Suppressor macrophage treated with lipopolysaccharide for 1 hour (primary cell): ENCODE measurements at regions not wholly inside any gene's neighbourhood (a gene's known extent, or its start where the extent isn't known, plus 50 kb on each side); places are given as distances from the start of the nearest gene placed in this dataset.
A peak's percentile ranks its signal among the peaks of the same experiment; 100 is the strongest.
"Not testable (repeated sequence)": the region's sequence is repeated elsewhere in the genome, so short reads cannot be mapped to it uniquely, and the experiment has no call there.

Source experiments
- DNase-seq, 3 donors: peaks; one replicate each; pipeline ENCODE4 v3.0.0-alpha.2; 2020 to 2022

GRCh38 chr20:52425253-52425652 lies 233.7 kb upstream of the ZFP64 start:
- DNase-seq, result no peak

- not testable (repeated sequence) for DNase-seq
These were observed 232.9 kb upstream of the ZFP64 start for GRCh38 chr20:52424357-52424942.

- not testable (repeated sequence) for DNase-seq
These were observed 232.1 kb upstream of the ZFP64 start for GRCh38 chr20:52423536-52424140.

GRCh38 chr20:52422574-52423336 lies 231.2 kb upstream of the ZFP64 start:
- DNase-seq, result no peak

- no peak for DNase-seq
These were observed 229.2 kb upstream of the ZFP64 start for GRCh38 chr20:52420805-52421204.

- no peak for DNase-seq
These were observed 227.6 kb upstream of the ZFP64 start for GRCh38 chr20:52419205-52419604.

- no peak for DNase-seq
These were observed 225.4 kb upstream of the ZFP64 start for GRCh38 chr20:52416953-52417352.

GRCh38 chr20:52411611-52412010 lies 220.0 kb upstream of the ZFP64 start:
- DNase-seq, result no peak

GRCh38 chr20:52410731-52411234 lies 219.2 kb upstream of the ZFP64 start:
- DNase-seq, result peak in 1 of 3 donors; percentile 33

- DNase-seq, result no peak
These were observed 218.6 kb upstream of the ZFP64 start for GRCh38 chr20:52410182-52410647.

- peak in 2 of 3 donors; percentile 52 to 58 for DNase-seq
These were observed 214.4 kb upstream of the ZFP64 start for GRCh38 chr20:52405986-52406385.

GRCh38 chr20:52405417-52405816 lies 213.8 kb upstream of the ZFP64 start:
- peak; percentile 35 to 61 (median 51) for DNase-seq

- DNase-seq, result no peak
These were observed 213.1 kb upstream of the ZFP64 start for GRCh38 chr20:52404671-52405070.

GRCh38 chr20:52402950-52403349 lies 211.4 kb upstream of the ZFP64 start:
- DNase-seq, result no peak

GRCh38 chr20:52402514-52402913 lies 210.9 kb upstream of the ZFP64 start:
- DNase-seq, result no peak

GRCh38 chr20:52401431-52401830 lies 209.9 kb upstream of the ZFP64 start:
- no peak for DNase-seq

GRCh38 chr20:52399352-52399751 lies 207.8 kb upstream of the ZFP64 start:
- DNase-seq, result no peak

- no peak for DNase-seq
These were observed 198.0 kb upstream of the ZFP64 start for GRCh38 chr20:52389606-52390005.

GRCh38 chr20:52383995-52384621 lies 192.5 kb upstream of the ZFP64 start:
- no peak for DNase-seq

- DNase-seq, result no peak
These were observed 191.4 kb upstream of the ZFP64 start for GRCh38 chr20:52382933-52383332.

GRCh38 chr20:52379723-52380336 lies 188.3 kb upstream of the ZFP64 start:
- DNase-seq, result peak; percentile 42 to 55 (median 51)

GRCh38 chr20:52372169-52372568 lies 180.6 kb upstream of the ZFP64 start:
- no peak for DNase-seq

GRCh38 chr20:52365688-52366087 lies 174.1 kb upstream of the ZFP64 start:
- DNase-seq, result no peak
